ENCODE measurements at regions not wholly inside any gene's neighbourhood (a gene's known extent, or its start where the extent isn't known, plus 50 kb on each side); places are given as distances from the start of the nearest gene placed in this dataset.

GRCh38 chr3:13266005-13266404, 154.1 kb downstream of the NUP210 start:
- no peak for DNase-seq

GRCh38 chr3:13265507-13265906, 154.6 kb downstream of the NUP210 start:
- DNase-seq = no peak

- no peak for DNase-seq
Measured at GRCh38 chr3:13265016-13265415, 155.1 kb downstream of the NUP210 start.

- DNase-seq = no peak
Measured at GRCh38 chr3:13264468-13264795, 155.7 kb downstream of the NUP210 start.

GRCh38 chr3:13263770-13264467, 156.2 kb downstream of the NUP210 start:
- no peak for DNase-seq

GRCh38 chr3:13262493-13263211, 157.5 kb downstream of the NUP210 start:
- no peak for DNase-seq

GRCh38 chr3:13261892-13262291, 158.2 kb downstream of the NUP210 start:
- no peak for DNase-seq

GRCh38 chr3:13261104-13261830, 158.9 kb downstream of the NUP210 start:
- DNase-seq = no peak

GRCh38 chr3:13260259-13261103, 159.6 kb downstream of the NUP210 start:
- no peak for DNase-seq

- no peak for DNase-seq
Measured at GRCh38 chr3:13259831-13260230, 160.3 kb downstream of the NUP210 start.

- DNase-seq = no peak
Measured at GRCh38 chr3:13258986-13259514, 161.1 kb downstream of the NUP210 start.

- DNase-seq = no peak
Measured at GRCh38 chr3:13258280-13258679, 161.8 kb downstream of the NUP210 start.

- no peak for DNase-seq
Measured at GRCh38 chr3:13257666-13258065, 162.5 kb downstream of the NUP210 start.

- DNase-seq = no peak
Measured at GRCh38 chr3:13256845-13257244, 163.3 kb downstream of the NUP210 start.

- DNase-seq = no peak
Measured at GRCh38 chr3:13254028-13254951, 165.8 kb downstream of the NUP210 start.

GRCh38 chr3:13253208-13253937, 166.7 kb downstream of the NUP210 start:
- no peak for DNase-seq

GRCh38 chr3:13252207-13252606, 167.9 kb downstream of the NUP210 start:
- DNase-seq = no peak

- DNase-seq = no peak
Measured at GRCh38 chr3:13251166-13251903, 168.8 kb downstream of the NUP210 start.

- no peak for DNase-seq
Measured at GRCh38 chr3:13249664-13250390, 170.3 kb downstream of the NUP210 start.
